KMS-11 (cell line): ENCODE measurements at regions not wholly inside any gene's neighbourhood (a gene's known extent, or its start where the extent isn't known, plus 50 kb on each side); places are given as distances from the start of the nearest gene placed in this dataset.

Experiments
- H2AFZ ChIP-seq: fragments of 200-600 bp; sonication (generic); 2 replicates; pipeline ENCODE4 v1.6.1; 2016; ENCODE audit warnings: antibody characterized with exemption, mixed run types, low read depth
- H3K27ac ChIP-seq: fragments of 200-600 bp; sonication (generic); 2 replicates; pipeline ENCODE4 v1.6.1; 2016; ENCODE audit warnings: mild to moderate bottlenecking, mixed run types
- H3K27me3 ChIP-seq: fragments of 200-600 bp; sonication (generic); 2 replicates; pipeline ENCODE4 v1.6.1; 2017; ENCODE audit warnings: mild to moderate bottlenecking, low read depth, mixed run types, moderate library complexity; ENCODE audit not compliant: insufficient read depth
- H3K36me3 ChIP-seq: fragments of 200-600 bp; sonication (generic); 2 replicates; pipeline ENCODE4 v1.6.1; 2017; ENCODE audit warnings: mild to moderate bottlenecking, mixed run types; ENCODE audit not compliant: insufficient read depth
- H3K4me1 ChIP-seq: fragments of 200-600 bp; sonication (generic); 2 replicates; pipeline ENCODE4 v1.6.1; 2016; ENCODE audit warnings: mild to moderate bottlenecking, low read depth, mixed run types; ENCODE audit not compliant: poor library complexity, severe bottlenecking
- H3K4me2 ChIP-seq: fragments of 200-600 bp; sonication (generic); 2 replicates; pipeline ENCODE4 v1.7.0; 2016; ENCODE audit warnings: mild to moderate bottlenecking, mixed run types
- H3K4me3 ChIP-seq: fragments of 200-600 bp; sonication (generic); IDR thresholded peaks from 2 replicates; pipeline ENCODE4 v1.6.1; 2017; ENCODE audit warnings: low read depth, low read length, mixed read lengths; ENCODE audit not compliant: insufficient read depth
- H3K79me2 ChIP-seq: fragments of 200-600 bp; sonication (generic); 2 replicates; pipeline ENCODE4 v1.6.1; 2016; ENCODE audit warnings: low read depth, mixed run types; ENCODE audit not compliant: insufficient read depth
- H3K9ac ChIP-seq: fragments of 200-600 bp; sonication (generic); 2 replicates; pipeline ENCODE4 v1.6.1; 2016; ENCODE audit warnings: mild to moderate bottlenecking, mixed run types
- H4K20me1 ChIP-seq: fragments of 200-600 bp; sonication (generic); 2 replicates; pipeline ENCODE4 v1.6.1; 2016; ENCODE audit warnings: mild to moderate bottlenecking, mixed run types; ENCODE audit not compliant: insufficient read depth
- TF ChIP-seq, protein P1 (sequence below): fragments of 200-600 bp; sonication (generic); conservative IDR thresholded peaks from 2 replicates; pipeline ENCODE4 v1.6.1; 2017; ENCODE audit warnings: low read depth, mild to moderate bottlenecking, antibody characterized with exemption, low read length, moderate library complexity, mixed read lengths

DNA sequence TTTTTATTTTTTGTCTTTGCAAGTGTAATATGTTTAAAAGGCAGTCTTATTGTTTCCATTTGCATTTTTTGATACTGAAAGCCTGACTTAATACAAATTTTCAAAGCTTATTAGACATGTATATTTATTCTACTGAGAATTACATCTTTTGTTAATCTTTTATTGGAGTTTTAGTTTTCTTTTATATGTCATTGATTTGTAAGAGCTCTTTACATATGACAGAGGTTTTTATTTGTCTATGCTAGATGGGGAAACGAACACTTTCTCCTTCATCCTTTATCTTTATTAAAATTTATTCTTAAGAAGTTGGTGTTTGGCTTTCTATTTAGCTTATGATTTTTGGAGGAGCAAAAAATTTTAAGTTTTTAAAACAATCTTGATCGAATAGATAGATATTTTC lies 234.4 kb upstream of the SRRM4 start:
- Histone ChIP-seq H3K79me2 (no peaks in the 10 kb centered on the region), H2AFZ (no peak overlapping the region), H3K4me1 (no peaks in the 10 kb centered on the region), H3K36me3 (no peaks in the 10 kb centered on the region), H3K4me3 (no peak overlapping the region), H3K27me3 (no peaks in the 10 kb centered on the region), H3K4me2 (no peak overlapping the region), H3K27ac (no peak overlapping the region), H3K9ac (no peak overlapping the region), H4K20me1 (no peaks in the 10 kb centered on the region)
- TF ChIP-seq, protein P1, sequence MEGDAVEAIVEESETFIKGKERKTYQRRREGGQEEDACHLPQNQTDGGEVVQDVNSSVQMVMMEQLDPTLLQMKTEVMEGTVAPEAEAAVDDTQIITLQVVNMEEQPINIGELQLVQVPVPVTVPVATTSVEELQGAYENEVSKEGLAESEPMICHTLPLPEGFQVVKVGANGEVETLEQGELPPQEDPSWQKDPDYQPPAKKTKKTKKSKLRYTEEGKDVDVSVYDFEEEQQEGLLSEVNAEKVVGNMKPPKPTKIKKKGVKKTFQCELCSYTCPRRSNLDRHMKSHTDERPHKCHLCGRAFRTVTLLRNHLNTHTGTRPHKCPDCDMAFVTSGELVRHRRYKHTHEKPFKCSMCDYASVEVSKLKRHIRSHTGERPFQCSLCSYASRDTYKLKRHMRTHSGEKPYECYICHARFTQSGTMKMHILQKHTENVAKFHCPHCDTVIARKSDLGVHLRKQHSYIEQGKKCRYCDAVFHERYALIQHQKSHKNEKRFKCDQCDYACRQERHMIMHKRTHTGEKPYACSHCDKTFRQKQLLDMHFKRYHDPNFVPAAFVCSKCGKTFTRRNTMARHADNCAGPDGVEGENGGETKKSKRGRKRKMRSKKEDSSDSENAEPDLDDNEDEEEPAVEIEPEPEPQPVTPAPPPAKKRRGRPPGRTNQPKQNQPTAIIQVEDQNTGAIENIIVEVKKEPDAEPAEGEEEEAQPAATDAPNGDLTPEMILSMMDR, result no peak

- no peak overlapping the region for H3K4me3 ChIP-seq
- H3K9ac ChIP-seq, result no peak overlapping the region
- H3K79me2 ChIP-seq, result no peaks in the 10 kb centered on the region
- no peak overlapping the region for H3K4me2 ChIP-seq
- no peaks in the 10 kb centered on the region for H3K36me3 ChIP-seq
- TF ChIP-seq, protein P1, result no peak
- H3K4me1 ChIP-seq, result no peaks in the 10 kb centered on the region
- H2AFZ ChIP-seq, result no peak overlapping the region
- H3K27ac ChIP-seq, result no peak overlapping the region
- H4K20me1 ChIP-seq, result no peaks in the 10 kb centered on the region
- no peaks in the 10 kb centered on the region for H3K27me3 ChIP-seq
These were observed 233.6 kb upstream of the SRRM4 start for GRCh38 chr12:118747771-118748170.

DNA sequence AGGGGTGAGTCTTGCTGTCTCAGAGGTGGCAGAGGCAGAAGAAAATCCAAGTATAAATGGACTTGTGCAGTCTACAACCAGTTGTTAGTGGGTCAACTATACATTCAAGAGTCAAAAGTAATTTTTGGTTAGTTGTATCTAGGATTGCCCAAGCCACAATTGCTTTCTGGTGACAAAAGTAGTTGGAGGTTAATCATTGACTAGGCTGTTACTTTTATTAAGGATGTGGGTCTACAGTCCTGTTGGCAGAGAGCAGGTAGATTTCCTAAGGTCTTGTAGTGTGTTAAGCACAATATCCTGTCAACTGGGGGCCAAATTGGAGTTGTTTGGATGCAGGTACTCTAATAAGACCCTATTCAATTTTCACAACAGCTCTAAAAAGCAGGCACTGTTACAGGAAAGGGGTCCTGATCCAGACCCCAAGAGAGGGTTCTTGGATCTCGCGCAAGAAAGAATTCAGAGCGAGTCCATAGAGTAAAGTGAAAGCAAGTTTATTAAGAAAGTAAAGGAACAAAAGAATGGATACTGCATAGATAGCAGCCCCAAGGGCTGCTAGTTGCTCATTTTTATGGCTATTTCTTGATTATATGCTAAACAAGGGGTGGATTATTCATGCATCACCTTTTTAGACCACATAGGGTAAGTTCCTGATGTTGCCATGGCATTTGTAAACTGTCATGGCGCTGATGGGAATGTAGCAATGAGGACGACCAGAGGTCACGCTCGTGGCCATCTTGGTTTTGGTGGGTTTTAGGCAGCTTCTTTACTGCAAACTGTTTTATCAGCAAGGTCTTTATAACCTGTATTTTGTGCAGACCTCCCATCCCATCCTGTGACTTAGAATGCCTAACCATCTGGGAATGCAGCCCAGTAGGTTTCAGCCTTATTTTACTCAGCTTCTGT lies 232.6 kb upstream of the SRRM4 start:
- Histone ChIP-seq H3K4me1 (no peaks in the 10 kb centered on the region), H3K27ac (no peak overlapping the region), H2AFZ (no peak overlapping the region), H3K4me3 (no peak overlapping the region), H4K20me1 (no peaks in the 10 kb centered on the region), H3K4me2 (no peak overlapping the region), H3K27me3 (no peaks in the 10 kb centered on the region), H3K9ac (no peak overlapping the region), H3K79me2 (no peaks in the 10 kb centered on the region), H3K36me3 (no peaks in the 10 kb centered on the region)
- TF ChIP-seq, protein P1, result no peak

GRCh38 chr12:118749646-118750045 lies 231.7 kb upstream of the SRRM4 start:
- no peak overlapping the region for H3K9ac ChIP-seq

More at GRCh38 chr12:118749646-118750045, 231.7 kb upstream of the SRRM4 start:
- Histone ChIP-seq H3K36me3 (no peaks in the 10 kb centered on the region), H3K4me3 (no peak overlapping the region), H2AFZ (no peak overlapping the region), H3K27ac (no peak overlapping the region), H3K79me2 (no peaks in the 10 kb centered on the region), H3K4me1 (no peaks in the 10 kb centered on the region), H3K4me2 (no peak overlapping the region), H3K27me3 (no peaks in the 10 kb centered on the region), H4K20me1 (no peaks in the 10 kb centered on the region)
- TF ChIP-seq, protein P1, result no peak
